Thyroid gland (tissue), 4 donors: ENCODE measurements at regions not wholly inside any gene's neighbourhood (a gene's known extent, or its start where the extent isn't known, plus 50 kb on each side); places are given as distances from the start of the nearest gene placed in this dataset.

Experiments used
- CTCF ChIP-seq, 6 experiments: fragments of 200-600 bp in 3 of 6; fragments of 450-650 bp in 3 of 6; sonication (generic) in 3 of 6; IDR thresholded peaks; one replicate each; pipeline ENCODE4 v1.5.1; 2016 to 2019; ENCODE audit warnings: antibody characterized with exemption in 6 of 6, mild to moderate bottlenecking in 2 of 6, inconsistent platforms in 1 of 6, moderate library complexity in 1 of 6
- POLR2A ChIP-seq, 2 donors: fragments of 450-650 bp; IDR thresholded peaks; one replicate each; pipeline ENCODE4 v1.6.1; 2017; ENCODE audit warnings: antibody characterized with exemption in 2 of 2, mild to moderate bottlenecking in 2 of 2, moderate library complexity in 1 of 2

- no peak for TF ChIP-seq CTCF (IDR thresholded peaks at IDR 0.05)
- no peak for TF ChIP-seq POLR2A (IDR thresholded peaks at IDR 0.05)
Observed at GRCh38 chr6:138691595-138692057, 81.9 kb upstream of the CCDC28A start.
